ENCODE measurements at regions not wholly inside any gene's neighbourhood (a gene's known extent, or its start where the extent isn't known, plus 50 kb on each side); places are given as distances from the start of the nearest gene placed in this dataset.
"Not testable (repeated sequence)": the region's sequence is repeated elsewhere in the genome, so short reads cannot be mapped to it uniquely, and the experiment has no call there.

GRCh38 chr7:89584896-89585295 is 569.4 kb upstream of the STEAP1 start:
- H3K27ac ChIP-seq: no peak overlapping the region
- no peak for TF ChIP-seq CTCF (IDR thresholded peaks at IDR 0.05)
- H3K9me3 ChIP-seq: no peaks in the 10 kb centered on the region
- H3K4me3 ChIP-seq: no peak overlapping the region
- no peaks in the 10 kb centered on the region for H3K27me3 ChIP-seq
- H3K4me1 ChIP-seq: no peaks in the 10 kb centered on the region
- H3K36me3 ChIP-seq: no peaks in the 10 kb centered on the region
- no peak for DNase-seq
- intact Hi-C loops (cut with DNase I; ENCODE audit: low total_unique reads): no loop called here

DNA sequence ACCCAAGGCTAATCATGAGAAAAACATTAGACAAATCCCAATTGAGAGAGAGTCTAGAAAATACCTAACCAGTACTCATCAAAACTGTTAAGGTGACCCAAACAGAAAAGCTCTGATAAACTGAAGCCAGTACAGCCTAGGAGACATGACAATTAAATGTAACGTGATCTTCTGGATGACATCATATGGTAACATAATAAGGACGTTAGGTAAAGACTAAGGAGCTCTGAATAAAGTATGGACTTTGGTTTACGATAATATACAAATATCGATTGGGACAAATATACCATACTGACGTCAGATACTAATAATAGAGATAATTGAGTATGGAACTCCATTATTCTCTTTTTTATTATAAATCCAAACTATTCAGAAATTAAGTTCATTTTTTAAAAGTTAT is 561.1 kb upstream of the STEAP1 start:
- intact Hi-C loops (cut with DNase I; ENCODE audit: low total_unique reads): no loop called here
- Histone ChIP-seq H3K4me1 (no peaks in the 10 kb centered on the region), H3K27me3 (no peaks in the 10 kb centered on the region), H3K27ac (no peak overlapping the region), H3K9me3 (no peaks in the 10 kb centered on the region), H3K4me3 (no peak overlapping the region), H3K36me3 (no peaks in the 10 kb centered on the region)
- DNase-seq: no peak
- TF ChIP-seq CTCF (IDR thresholded peaks at IDR 0.05): no peak

GRCh38 chr7:89602984-89603383 is 551.3 kb upstream of the STEAP1 start:
- no peaks in the 10 kb centered on the region for H3K9me3 ChIP-seq
- no peaks in the 10 kb centered on the region for H3K27me3 ChIP-seq
- no peak overlapping the region for H3K4me3 ChIP-seq
- no peak for TF ChIP-seq CTCF (IDR thresholded peaks at IDR 0.05)
- H3K27ac ChIP-seq: no peak overlapping the region
- DNase-seq: no peak
- no peaks in the 10 kb centered on the region for H3K36me3 ChIP-seq
- H3K4me1 ChIP-seq: no peaks in the 10 kb centered on the region
- intact Hi-C loops (cut with DNase I; ENCODE audit: low total_unique reads): no loop called here

- no peak for TF ChIP-seq CTCF (IDR thresholded peaks at IDR 0.05)
- Histone ChIP-seq H3K4me3 (no peak overlapping the region), H3K36me3 (no peaks in the 10 kb centered on the region), H3K9me3 (no peaks in the 10 kb centered on the region), H3K4me1 (no peaks in the 10 kb centered on the region), H3K27me3 (no peaks in the 10 kb centered on the region), H3K27ac (no peak overlapping the region)
- intact Hi-C loops (cut with DNase I; ENCODE audit: low total_unique reads): no loop called here
- DNase-seq: no peak
Measured at GRCh38 chr7:89605362-89605761, 548.9 kb upstream of the STEAP1 start.

DNA sequence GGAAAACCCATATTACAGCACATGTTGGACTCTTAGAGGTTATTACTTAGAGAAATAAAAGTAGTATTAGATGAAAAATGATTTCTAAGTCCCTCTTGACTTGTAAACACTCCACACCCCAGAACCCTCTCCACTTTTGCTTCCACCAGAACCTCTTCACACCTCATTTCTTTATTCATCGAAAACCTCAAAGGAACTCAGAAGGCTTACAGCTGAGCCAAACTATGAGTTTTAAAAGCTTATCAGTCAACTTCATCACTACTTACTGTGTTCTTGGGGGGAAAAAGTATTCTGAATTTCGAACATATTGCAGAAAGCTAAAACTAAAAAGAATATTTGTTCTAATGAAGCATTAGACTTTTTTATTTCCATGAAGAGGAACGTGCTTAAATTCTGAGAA is 547.8 kb upstream of the STEAP1 start:
- H3K4me1 ChIP-seq: no peaks in the 10 kb centered on the region
- no peaks in the 10 kb centered on the region for H3K9me3 ChIP-seq
- H3K27ac ChIP-seq: no peak overlapping the region
- no peaks in the 10 kb centered on the region for H3K27me3 ChIP-seq
- H3K36me3 ChIP-seq: no peaks in the 10 kb centered on the region
- intact Hi-C loops (cut with DNase I; ENCODE audit: low total_unique reads): no loop called here
- no peak for DNase-seq
- H3K4me3 ChIP-seq: no peak overlapping the region
- TF ChIP-seq CTCF (IDR thresholded peaks at IDR 0.05): no peak

DNA sequence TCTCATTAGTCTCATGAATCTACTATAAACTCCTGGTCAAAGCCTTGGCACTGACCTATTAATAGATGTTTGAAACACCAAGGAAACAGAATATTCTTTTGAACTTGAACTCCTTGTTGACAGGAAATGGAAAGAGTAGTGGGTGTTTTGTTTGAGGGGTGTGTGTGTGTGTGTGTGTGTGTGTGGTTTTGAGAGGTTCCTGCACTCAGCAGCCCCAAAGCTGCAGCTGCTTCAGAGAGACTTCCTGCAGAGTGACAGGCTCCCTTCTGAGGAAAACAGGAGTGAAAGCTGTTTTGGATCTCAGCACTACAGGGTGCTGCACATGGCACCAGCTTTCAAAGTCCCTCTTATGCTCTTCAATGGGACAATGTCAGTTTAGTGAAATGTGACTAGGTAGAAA is 546.5 kb upstream of the STEAP1 start:
- Histone ChIP-seq H3K9me3 (no peaks in the 10 kb centered on the region), H3K4me3 (no peak overlapping the region), H3K27me3 (no peaks in the 10 kb centered on the region), H3K36me3 (no peaks in the 10 kb centered on the region), H3K4me1 (no peaks in the 10 kb centered on the region), H3K27ac (no peak overlapping the region)
- DNase-seq: no peak
- no peak for TF ChIP-seq CTCF (IDR thresholded peaks at IDR 0.05)
- intact Hi-C loops (cut with DNase I; ENCODE audit: low total_unique reads): no loop called here

- intact Hi-C loops (cut with DNase I; ENCODE audit: low total_unique reads); H3K9me3 ChIP-seq; H3K4me3 ChIP-seq; DNase-seq; H3K4me1 ChIP-seq; H3K27ac ChIP-seq; H3K36me3 ChIP-seq; H3K27me3 ChIP-seq: not testable (repeated sequence)
Measured at GRCh38 chr7:89616829-89617228, 537.4 kb upstream of the STEAP1 start.

All from tibial artery (tissue), 4 donors.